ENCODE measurements at regions not wholly inside any gene's neighbourhood (a gene's known extent, or its start where the extent isn't known, plus 50 kb on each side); places are given as distances from the start of the nearest gene placed in this dataset.
"Not testable (repeated sequence)": the region's sequence is repeated elsewhere in the genome, so short reads cannot be mapped to it uniquely, and the experiment has no call there.

GRCh38 chr3:25056-25455, 171.5 kb upstream of the CHL1 start (continued):
- no peak for TF ChIP-seq E2F5 (CRISPR knock-in tag; IDR thresholded peaks at IDR 0.05)
- TF ChIP-seq TEAD4 (CRISPR knock-in tag; IDR thresholded peaks at IDR 0.05), result no peak
- no peak for TF ChIP-seq TCF7 (CRISPR knock-in tag; IDR thresholded peaks at IDR 0.05; ENCODE audit: low read depth)
- no peak for TF ChIP-seq MYBL2 (CRISPR knock-in tag; IDR thresholded peaks at IDR 0.05)
- TF ChIP-seq FOXP1 (CRISPR knock-in tag; IDR thresholded peaks at IDR 0.05; ENCODE audit: borderline replicate concordance), result no peak
- no peak for TF ChIP-seq ZNF532 (CRISPR knock-in tag; IDR thresholded peaks at IDR 0.05; ENCODE audit: borderline replicate concordance)
- no peak for TF ChIP-seq NR3C1 (CRISPR knock-in tag; conservative IDR thresholded peaks at IDR 0.05; ENCODE audit: low read depth)
- no peak for TF ChIP-seq PRDM15 (CRISPR knock-in tag; IDR thresholded peaks at IDR 0.05)
- TF ChIP-seq E2F4 (CRISPR knock-in tag; IDR thresholded peaks at IDR 0.05; ENCODE audit: borderline replicate concordance, low read depth), result no peak
- no peak for TF ChIP-seq RELA (CRISPR knock-in tag; IDR thresholded peaks at IDR 0.05; ENCODE audit: borderline replicate concordance)
- no peak for TF ChIP-seq ZNF281 (CRISPR knock-in tag; IDR thresholded peaks at IDR 0.05)
- no peak for TF ChIP-seq ATF1 (CRISPR knock-in tag; IDR thresholded peaks at IDR 0.05)
- no peak for TF ChIP-seq ZMAT4 (CRISPR knock-in tag; IDR thresholded peaks at IDR 0.05)

GRCh38 chr3:35985-36384, 160.6 kb upstream of the CHL1 start:
- H3K4me1 Mint-ChIP-seq; DNase-seq (ENCODE audit: low spot score); POLR2A ChIA-PET; ATAC-seq; H3K27ac Mint-ChIP-seq; H3K27me3 Mint-ChIP-seq (ENCODE audit: low read depth); H3K4me3 Mint-ChIP-seq; CTCF ChIA-PET: not testable (repeated sequence)
- H3K9me3 Mint-ChIP-seq, result peaks cover 83% of the 10 kb centered on the region
- peaks cover 62% of the 10 kb centered on the region for H3K36me3 Mint-ChIP-seq

GRCh38 chr3:42871-43744, 153.5 kb upstream of the CHL1 start:
- Mint-ChIP-seq H3K9me3 (peaks cover 76% of the 10 kb centered on the region), H3K36me3 (peaks cover 63% of the 10 kb centered on the region)
- H3K27me3 Mint-ChIP-seq (ENCODE audit: low read depth); H3K27ac Mint-ChIP-seq; ATAC-seq; DNase-seq (ENCODE audit: low spot score); H3K4me1 Mint-ChIP-seq; CTCF ChIA-PET; H3K4me3 Mint-ChIP-seq; POLR2A ChIA-PET: not testable (repeated sequence)
